ENCODE measurements at regions not wholly inside any gene's neighbourhood (a gene's known extent, or its start where the extent isn't known, plus 50 kb on each side); places are given as distances from the start of the nearest gene placed in this dataset.

DNA sequence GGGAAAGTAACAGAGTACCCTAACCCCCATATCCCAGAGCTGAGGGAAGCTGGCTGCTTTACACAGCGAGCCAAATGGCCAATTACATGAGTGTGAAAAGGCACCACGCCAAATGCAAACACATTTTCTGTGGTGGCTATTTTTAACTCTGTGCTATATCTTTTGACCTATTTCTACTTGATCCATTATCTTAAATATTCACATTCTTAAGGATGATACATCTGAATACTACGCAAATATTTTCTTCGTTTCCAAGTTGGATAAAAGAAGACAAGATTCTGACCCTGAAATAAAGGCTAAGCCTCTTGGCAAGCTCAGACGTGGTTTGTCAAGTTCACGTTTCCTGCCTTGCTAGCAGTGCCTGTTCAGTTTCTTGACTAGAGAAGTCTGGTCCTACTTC, 146.7 kb upstream of the TMEM196 start:
- intact Hi-C loops (cut with DNase I) = no loop called here
- Histone ChIP-seq H3K9ac (ENCODE audit: low read depth in 2 of 2, low read length in 2 of 2) (no peak overlapping the region), H3K9me3 (no peaks in the 10 kb centered on the region), H3K36me3 (no peaks in the 10 kb centered on the region), H3K27ac (no peak overlapping the region), H3K4me3 (no peak overlapping the region), H3K27me3 (no peaks in the 10 kb centered on the region), H3K4me1 (no peaks in the 10 kb centered on the region)
- TF ChIP-seq, protein P1, sequence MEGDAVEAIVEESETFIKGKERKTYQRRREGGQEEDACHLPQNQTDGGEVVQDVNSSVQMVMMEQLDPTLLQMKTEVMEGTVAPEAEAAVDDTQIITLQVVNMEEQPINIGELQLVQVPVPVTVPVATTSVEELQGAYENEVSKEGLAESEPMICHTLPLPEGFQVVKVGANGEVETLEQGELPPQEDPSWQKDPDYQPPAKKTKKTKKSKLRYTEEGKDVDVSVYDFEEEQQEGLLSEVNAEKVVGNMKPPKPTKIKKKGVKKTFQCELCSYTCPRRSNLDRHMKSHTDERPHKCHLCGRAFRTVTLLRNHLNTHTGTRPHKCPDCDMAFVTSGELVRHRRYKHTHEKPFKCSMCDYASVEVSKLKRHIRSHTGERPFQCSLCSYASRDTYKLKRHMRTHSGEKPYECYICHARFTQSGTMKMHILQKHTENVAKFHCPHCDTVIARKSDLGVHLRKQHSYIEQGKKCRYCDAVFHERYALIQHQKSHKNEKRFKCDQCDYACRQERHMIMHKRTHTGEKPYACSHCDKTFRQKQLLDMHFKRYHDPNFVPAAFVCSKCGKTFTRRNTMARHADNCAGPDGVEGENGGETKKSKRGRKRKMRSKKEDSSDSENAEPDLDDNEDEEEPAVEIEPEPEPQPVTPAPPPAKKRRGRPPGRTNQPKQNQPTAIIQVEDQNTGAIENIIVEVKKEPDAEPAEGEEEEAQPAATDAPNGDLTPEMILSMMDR (IDR thresholded peaks at IDR 0.05) = no peak
- no peak for DNase-seq

- no peaks in the 10 kb centered on the region for H3K9me3 ChIP-seq
- H3K36me3 ChIP-seq = no peaks in the 10 kb centered on the region
- H3K4me1 ChIP-seq = no peaks in the 10 kb centered on the region
- H3K27ac ChIP-seq = no peak overlapping the region
- no peak for DNase-seq
- intact Hi-C loops (cut with DNase I) = no loop called here
- no peak overlapping the region for H3K9ac ChIP-seq (ENCODE audit: low read depth in 2 of 2, low read length in 2 of 2)
- no peak overlapping the region for H3K4me3 ChIP-seq
- H3K27me3 ChIP-seq = no peaks in the 10 kb centered on the region
- TF ChIP-seq, protein P1 (IDR thresholded peaks at IDR 0.05) = no peak
Observed at GRCh38 chr7:19919261-19920095, 146.1 kb upstream of the TMEM196 start.

- H3K9me3 ChIP-seq = no peaks in the 10 kb centered on the region
Observed at GRCh38 chr7:19916046-19916445, 142.6 kb upstream of the TMEM196 start.

GRCh38 chr7:19915596-19915995, 142.2 kb upstream of the TMEM196 start:
- intact Hi-C loops (cut with DNase I) = no loop called here
- H3K27me3 ChIP-seq = no peaks in the 10 kb centered on the region

More at GRCh38 chr7:19916046-19916445, 142.6 kb upstream of the TMEM196 start:
- no peak overlapping the region for H3K9ac ChIP-seq (ENCODE audit: low read depth in 2 of 2, low read length in 2 of 2)
- intact Hi-C loops (cut with DNase I) = no loop called here
- H3K4me1 ChIP-seq = no peaks in the 10 kb centered on the region
- H3K27ac ChIP-seq = no peak overlapping the region
- no peak overlapping the region for H3K4me3 ChIP-seq
- TF ChIP-seq, protein P1 (IDR thresholded peaks at IDR 0.05) = no peak
- H3K36me3 ChIP-seq = no peaks in the 10 kb centered on the region
- no peak for DNase-seq
- H3K27me3 ChIP-seq = no peaks in the 10 kb centered on the region

DNA sequence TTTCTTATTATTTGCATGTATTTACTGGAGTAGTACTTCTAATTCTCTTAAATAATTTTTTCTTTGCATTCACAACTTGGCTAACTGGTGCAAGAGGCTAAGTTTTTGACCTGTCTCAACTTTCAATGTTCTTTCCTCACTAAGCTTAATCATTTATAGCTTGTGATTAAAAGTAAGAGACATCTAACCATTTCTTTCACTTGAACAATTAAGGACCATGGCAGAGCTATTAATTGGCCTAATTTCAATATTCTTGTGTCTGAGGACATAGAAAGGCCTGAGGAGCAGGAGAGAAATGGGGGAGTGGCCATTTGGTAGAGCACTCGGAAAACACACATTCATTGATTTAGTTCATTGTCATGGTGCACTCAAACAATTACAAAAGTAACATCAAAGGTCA, 141.4 kb upstream of the TMEM196 start:
- intact Hi-C loops (cut with DNase I) = no loop called here
- no peak overlapping the region for H3K9ac ChIP-seq (ENCODE audit: low read depth in 2 of 2, low read length in 2 of 2)
- H3K27me3 ChIP-seq = no peaks in the 10 kb centered on the region
- H3K9me3 ChIP-seq = no peaks in the 10 kb centered on the region
- H3K27ac ChIP-seq = no peak overlapping the region
- no peaks in the 10 kb centered on the region for H3K36me3 ChIP-seq
- H3K4me3 ChIP-seq = no peak overlapping the region
- TF ChIP-seq, protein P1 (IDR thresholded peaks at IDR 0.05) = no peak
- H3K4me1 ChIP-seq = no peaks in the 10 kb centered on the region
- DNase-seq = no peak

More at GRCh38 chr7:19915596-19915995, 142.2 kb upstream of the TMEM196 start:
- Histone ChIP-seq H3K9me3 (no peaks in the 10 kb centered on the region), H3K4me1 (no peaks in the 10 kb centered on the region), H3K27ac (no peak overlapping the region), H3K4me3 (no peak overlapping the region), H3K9ac (ENCODE audit: low read depth in 2 of 2, low read length in 2 of 2) (no peak overlapping the region), H3K36me3 (no peaks in the 10 kb centered on the region)
- TF ChIP-seq, protein P1 (IDR thresholded peaks at IDR 0.05) = no peak
- no peak for DNase-seq
